ENCODE measurements at regions not wholly inside any gene's neighbourhood (a gene's known extent, or its start where the extent isn't known, plus 50 kb on each side); places are given as distances from the start of the nearest gene placed in this dataset.

DNA sequence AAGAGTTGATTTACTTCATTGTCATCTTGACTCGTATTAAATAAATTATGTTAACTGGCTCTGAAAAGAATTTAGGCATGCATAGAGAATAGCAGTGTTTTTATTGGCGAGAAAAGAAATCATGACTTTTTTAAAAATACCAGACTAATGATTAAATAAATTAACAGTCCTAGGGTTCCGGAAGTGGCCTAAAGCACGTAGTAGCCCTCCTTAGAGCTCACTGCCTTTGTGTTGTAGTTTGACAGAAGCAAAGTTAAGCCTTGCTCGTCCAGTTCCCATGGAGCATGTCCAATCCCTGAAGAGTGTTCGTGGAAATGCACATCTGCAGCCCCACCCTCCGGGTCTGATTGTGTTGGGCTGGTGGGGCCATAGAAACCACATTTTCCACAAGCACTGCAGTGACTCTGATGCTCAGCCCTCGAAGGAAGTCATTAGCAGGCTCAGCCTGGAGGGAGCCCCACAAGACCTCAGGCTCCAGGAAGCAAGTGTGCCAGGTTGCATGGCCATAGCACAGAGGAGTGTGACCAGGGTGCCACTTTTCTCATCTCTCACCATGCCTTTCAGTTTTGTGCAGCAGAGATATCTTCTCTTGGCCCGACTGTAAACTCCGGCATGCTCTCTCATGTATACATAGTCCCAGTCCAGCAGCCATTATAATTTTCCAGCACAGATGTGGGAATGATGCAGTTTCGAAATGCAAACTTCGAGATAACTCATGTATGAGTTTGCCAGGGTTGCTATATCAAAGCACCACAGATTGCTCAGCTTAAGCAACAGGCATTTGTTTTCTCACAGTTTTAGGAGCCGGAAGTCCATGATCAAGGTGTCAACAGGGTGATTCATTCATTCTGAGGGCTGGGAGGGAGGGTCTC lies 188.6 kb upstream of the SH3BP4 start:
- no peak for DNase-seq

- DNase-seq, result no peak
Observed at GRCh38 chr2:234761910-234762309, 189.9 kb upstream of the SH3BP4 start.

DNA sequence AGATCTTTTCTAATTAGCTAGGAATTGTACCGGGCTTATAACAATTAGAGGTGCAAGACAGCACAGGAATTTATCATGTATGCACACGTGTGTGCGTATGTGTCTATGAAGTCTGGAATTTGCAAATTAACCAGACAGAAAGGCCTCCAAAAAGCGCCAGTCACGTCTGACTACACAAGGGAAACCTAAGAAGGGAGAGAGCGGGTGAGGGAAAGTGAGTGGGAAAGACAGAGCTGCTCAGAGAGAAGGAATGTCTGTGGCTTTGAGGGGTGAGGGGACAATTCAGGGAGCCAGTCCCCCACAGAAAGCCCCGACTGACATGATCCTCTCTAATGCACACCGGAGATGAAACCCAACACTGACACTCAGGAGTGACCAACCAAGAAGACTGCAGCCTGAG lies 197.7 kb upstream of the SH3BP4 start:
- DNase-seq, result no peak

DNA sequence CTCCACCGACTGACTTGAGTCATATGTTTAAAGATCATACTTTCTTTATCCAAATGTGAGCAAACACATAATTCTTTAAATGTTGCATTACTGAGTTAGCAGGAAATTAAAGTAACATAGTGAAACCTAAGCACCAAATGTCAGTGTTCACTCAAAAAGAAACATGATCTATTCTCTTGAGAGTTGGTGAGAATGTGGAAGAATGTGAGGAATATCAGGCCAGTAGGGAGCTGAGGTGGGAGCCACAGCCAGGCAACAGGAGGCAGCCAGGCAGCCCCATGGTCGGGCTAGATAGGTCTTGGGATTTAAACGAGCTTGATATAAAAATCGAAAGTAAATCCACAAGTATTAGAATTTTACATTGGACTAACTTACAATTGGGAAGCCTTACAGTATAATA lies 198.1 kb upstream of the SH3BP4 start:
- no peak for DNase-seq

- no peak for DNase-seq
Observed at GRCh38 chr2:234752966-234753365, 198.9 kb upstream of the SH3BP4 start.

DNA sequence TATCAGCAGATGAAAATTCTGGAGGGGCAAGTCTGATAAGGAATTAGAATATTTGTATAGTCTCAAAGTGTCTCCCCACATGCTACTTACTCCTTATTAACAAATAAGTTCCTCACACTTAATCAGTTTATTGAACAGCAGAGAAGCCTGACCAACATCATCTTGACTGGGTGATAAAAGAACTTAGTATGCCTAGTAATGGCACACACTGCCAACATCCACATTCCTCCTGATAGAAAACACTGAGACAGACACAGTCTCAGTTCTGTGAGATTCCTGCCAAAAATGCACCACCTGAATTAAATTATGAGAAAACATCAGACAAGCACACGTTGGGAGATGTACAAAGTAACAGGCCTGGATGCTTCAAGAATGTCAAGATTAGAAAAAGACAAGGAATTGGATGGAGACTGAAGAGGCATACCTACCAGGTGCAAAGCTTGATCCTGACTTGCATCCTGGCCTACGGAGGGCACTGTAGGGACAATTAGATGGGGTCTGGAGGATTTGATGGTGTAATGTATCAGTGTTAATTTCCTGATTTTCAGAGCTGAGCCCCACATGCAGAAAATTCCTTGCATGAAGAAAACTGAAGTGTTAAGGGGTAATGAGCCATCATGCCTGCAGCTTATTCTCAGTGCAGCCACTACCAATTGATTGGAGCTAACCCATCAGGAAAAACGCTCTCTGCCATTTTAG lies 200.4 kb upstream of the SH3BP4 start:
- DNase-seq, result no peak

DNA sequence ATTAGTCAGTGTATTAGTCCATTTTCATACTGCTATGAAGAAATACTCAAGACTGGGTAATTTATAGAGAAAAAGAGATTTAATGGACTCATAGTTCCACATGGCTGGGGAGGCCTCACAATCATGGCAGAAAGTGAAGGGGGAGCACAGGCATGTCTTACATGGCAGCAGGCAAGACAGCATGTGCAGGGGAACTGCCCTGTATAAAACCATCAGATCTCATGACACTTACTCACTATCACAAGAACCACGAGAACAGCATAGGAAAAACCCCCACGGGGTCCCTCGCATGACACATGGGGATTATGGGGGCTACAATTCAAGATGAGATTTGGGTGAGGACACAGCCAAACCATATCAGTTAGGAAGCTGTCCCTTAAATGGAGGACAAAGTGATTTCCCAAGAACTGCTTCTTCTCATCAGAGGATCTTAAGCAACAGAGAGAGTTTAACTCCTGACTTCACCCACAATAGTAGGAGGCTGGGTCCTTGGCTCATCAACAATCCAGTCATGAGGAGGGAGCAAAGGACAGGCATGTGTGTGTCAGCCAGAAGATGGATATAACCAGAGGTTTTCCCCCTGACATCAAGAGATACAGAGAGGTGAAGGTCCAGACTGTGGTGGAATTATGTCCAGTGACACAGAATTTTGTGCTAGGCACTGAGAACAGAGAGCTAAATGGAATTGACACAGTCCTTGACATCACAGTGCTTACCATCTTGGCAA lies 203.8 kb upstream of the SH3BP4 start:
- no peak for DNase-seq

GRCh38 chr2:234747032-234747431 lies 204.8 kb upstream of the SH3BP4 start:
- DNase-seq, result no peak

- no peak for DNase-seq
Observed at GRCh38 chr2:234745347-234745746, 206.5 kb upstream of the SH3BP4 start.

- no peak for DNase-seq
Observed at GRCh38 chr2:234741976-234742375, 209.8 kb upstream of the SH3BP4 start.

DNA sequence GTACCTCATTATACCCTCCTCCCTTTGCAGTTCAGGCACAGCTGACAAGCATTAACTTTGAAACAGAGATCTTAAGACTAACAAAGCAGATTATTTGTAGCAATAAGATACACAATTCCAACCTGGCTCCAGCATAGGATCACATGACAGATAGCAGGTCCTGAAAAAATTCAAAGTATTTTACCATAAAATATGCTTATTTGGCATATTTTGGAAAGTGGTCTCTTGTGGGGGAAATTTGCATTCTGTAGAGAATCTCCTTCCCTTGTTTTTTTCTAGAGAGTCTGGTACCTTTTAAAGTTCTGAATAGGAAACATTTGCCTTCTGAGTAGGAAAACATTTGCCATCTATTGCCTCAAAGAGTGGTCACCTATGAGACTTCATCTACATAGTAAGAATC lies 212.8 kb upstream of the SH3BP4 start:
- DNase-seq, result no peak

DNA sequence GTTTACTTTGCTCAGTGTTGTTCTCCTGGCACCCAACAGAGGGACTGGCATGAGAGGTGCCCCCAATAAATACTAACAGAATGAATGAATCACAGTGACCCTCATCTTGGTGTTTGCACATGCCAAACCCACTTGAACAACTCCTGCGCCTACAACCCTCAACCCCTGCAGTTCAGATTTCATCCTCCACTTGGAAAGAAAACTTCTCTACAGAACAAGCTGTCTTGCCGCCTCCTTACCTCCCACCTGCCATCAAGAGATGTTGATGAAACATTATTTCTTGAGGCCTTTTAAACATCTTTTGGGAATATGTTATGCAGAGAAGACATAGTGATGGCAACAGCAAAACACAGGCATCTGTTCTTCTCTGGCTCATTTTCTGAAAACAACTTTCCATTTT lies 216.0 kb upstream of the SH3BP4 start:
- no peak for DNase-seq

- DNase-seq, result no peak
Observed at GRCh38 chr2:234733795-234734600, 217.8 kb upstream of the SH3BP4 start.

- DNase-seq, result no peak
Observed at GRCh38 chr2:234733093-234733489, 218.7 kb upstream of the SH3BP4 start.

DNA sequence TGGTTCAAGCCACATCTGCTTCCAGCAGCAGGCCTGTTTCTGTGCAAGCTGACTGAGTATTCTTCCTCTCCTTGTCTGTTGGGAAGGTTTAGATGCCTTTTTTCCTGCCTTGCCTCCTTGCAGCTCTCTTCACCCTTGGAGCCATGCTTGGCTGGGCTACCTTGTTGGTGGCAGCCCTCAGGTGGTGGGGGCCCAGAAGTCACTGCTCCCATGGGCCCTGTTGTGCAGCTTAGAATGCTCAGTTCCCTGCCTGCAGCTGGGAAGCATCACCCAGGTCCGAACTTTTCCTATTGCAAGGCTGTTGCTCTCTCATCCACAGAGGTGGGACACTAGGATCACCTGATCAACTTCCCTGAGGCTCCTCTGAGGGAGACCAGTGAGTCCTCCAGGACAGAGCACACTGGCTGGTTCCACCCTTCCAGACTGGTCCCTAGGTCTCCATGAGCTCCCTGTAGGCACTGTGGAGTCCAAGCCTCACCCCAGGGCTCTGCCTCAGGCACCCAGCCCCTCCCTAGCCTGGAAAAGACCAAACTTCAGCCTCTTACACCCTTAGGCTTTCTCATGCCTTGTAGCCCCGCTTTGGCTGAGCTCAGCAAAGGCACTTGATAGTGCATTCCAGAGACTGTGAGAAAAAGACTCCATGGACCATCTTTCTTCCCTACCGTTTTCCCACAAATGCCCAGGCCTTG lies 219.3 kb upstream of the SH3BP4 start:
- DNase-seq, result no peak

DNA sequence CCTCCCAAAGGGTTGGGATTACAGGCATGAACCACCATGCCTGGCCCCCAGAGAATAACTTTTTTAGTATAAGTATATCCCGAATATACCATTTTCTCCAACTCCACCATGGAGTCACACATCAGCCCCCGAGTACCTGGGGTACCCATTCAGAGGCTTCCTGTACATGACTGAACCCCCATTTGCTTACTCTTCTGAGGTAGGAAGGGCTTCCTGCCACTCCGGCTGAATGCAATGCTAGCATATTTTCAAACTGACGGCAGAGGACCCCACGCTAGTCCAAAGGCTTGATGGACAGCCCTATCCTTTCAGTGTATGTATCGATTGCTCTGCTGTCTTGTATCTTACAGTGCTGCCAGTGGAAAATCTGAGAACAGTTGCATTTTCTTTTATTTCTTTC lies 220.6 kb upstream of the SH3BP4 start:
- DNase-seq, result no peak

DNA sequence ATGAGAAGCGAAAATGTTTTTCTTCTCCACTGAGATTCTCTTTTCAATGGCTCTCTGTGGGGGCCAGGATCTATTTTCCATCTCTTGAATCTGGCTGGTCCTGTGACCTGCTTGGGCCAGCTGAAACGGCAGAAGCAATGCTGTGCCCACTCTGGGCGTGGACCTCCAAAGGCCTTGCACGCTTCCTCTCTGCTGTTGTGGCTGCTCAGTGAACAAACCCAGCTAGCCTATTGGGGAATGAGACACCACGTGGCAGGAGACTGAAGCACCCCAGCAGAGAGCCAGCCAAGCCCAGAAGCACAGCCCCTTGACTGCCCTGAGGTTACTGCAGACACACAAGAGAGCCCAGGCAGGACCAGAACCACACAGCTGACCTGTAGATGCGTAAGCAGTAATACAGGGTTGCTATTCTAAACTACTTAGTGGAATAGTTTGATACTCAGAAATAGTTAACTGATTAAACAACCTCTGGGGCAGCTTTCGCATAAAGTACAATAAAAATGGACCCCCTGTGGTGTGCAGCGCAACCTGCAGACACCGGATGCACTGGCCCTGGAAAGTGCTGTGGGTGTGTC lies 221.7 kb upstream of the SH3BP4 start:
- no peak for DNase-seq

- no peak for DNase-seq
Observed at GRCh38 chr2:234725528-234726264, 226.1 kb upstream of the SH3BP4 start.

- no peak for DNase-seq
Observed at GRCh38 chr2:234724850-234725249, 227.0 kb upstream of the SH3BP4 start.

GRCh38 chr2:234723400-234723799 lies 226.5 kb upstream of the ARL4C start:
- DNase-seq, result no peak

DNA sequence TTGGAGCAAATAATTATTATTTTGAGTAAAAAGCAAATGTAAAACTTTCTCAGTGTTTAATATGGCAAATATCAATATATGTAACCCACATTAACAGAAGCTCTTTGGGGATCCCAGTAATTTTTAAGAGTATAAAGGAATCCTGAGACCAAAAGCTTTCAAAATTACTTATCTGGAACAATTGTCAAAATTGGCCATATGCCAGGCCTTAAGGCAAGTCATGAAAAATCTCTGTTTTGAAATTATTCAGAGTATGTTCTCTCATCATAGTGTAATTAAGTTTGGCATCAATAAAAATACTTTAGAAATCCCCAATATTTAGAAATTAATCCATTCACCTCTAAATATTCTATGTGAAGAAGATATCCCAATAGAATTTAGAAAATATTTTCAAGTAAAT lies 225.3 kb upstream of the ARL4C start:
- no peak for DNase-seq
